CD1c-positive myeloid dendritic cell (primary cell): ENCODE measurements at regions not wholly inside any gene's neighbourhood (a gene's known extent, or its start where the extent isn't known, plus 50 kb on each side); places are given as distances from the start of the nearest gene placed in this dataset.

ENCODE experiments used
- DNase-seq: peaks from one replicate; pipeline ENCODE4 v3.0.0-alpha.2; 2016; ENCODE audit errors: extremely low spot score

GRCh38 chr4:188197566-188197965 lies 58.3 kb downstream of the TRIML1 start:
- no peak for DNase-seq

GRCh38 chr4:188198982-188199792 lies 59.9 kb downstream of the TRIML1 start:
- DNase-seq = no peak

- no peak for DNase-seq
These were observed 62.6 kb downstream of the TRIML1 start for GRCh38 chr4:188201851-188202250.

GRCh38 chr4:188206783-188207182 lies 67.5 kb downstream of the TRIML1 start:
- no peak for DNase-seq

- no peak for DNase-seq
These were observed 75.6 kb downstream of the TRIML1 start for GRCh38 chr4:188214861-188215260.

GRCh38 chr4:188218392-188218791 lies 79.2 kb downstream of the TRIML1 start:
- DNase-seq = no peak

- no peak for DNase-seq
These were observed 80.8 kb downstream of the TRIML1 start for GRCh38 chr4:188220006-188220405.

GRCh38 chr4:188221090-188221489 lies 81.8 kb downstream of the TRIML1 start:
- DNase-seq = no peak

- DNase-seq = no peak
These were observed 89.0 kb downstream of the TRIML1 start for GRCh38 chr4:188228279-188228678.

GRCh38 chr4:188232428-188232827 lies 93.2 kb downstream of the TRIML1 start:
- DNase-seq = no peak

- no peak for DNase-seq
These were observed 102.8 kb downstream of the TRIML1 start for GRCh38 chr4:188242041-188242440.

GRCh38 chr4:188245651-188246050 lies 106.4 kb downstream of the TRIML1 start:
- DNase-seq = no peak

- DNase-seq = no peak
These were observed 107.2 kb downstream of the TRIML1 start for GRCh38 chr4:188246488-188246887.

GRCh38 chr4:188254211-188254610 lies 115.0 kb downstream of the TRIML1 start:
- no peak for DNase-seq

GRCh38 chr4:188262464-188262863 lies 123.2 kb downstream of the TRIML1 start:
- no peak for DNase-seq

GRCh38 chr4:188263321-188263720 lies 124.1 kb downstream of the TRIML1 start:
- no peak for DNase-seq

- no peak for DNase-seq
These were observed 127.1 kb downstream of the TRIML1 start for GRCh38 chr4:188266386-188266785.

- DNase-seq = no peak
These were observed 129.1 kb downstream of the TRIML1 start for GRCh38 chr4:188268131-188268908.

GRCh38 chr4:188270273-188271069 lies 131.2 kb downstream of the TRIML1 start:
- no peak for DNase-seq

- no peak for DNase-seq
These were observed 136.4 kb downstream of the TRIML1 start for GRCh38 chr4:188275686-188276085.

- DNase-seq = no peak
These were observed 139.9 kb downstream of the TRIML1 start for GRCh38 chr4:188279184-188279583.
